HUDEP-2 (cell line): ENCODE measurements at regions not wholly inside any gene's neighbourhood (a gene's known extent, or its start where the extent isn't known, plus 50 kb on each side); places are given as distances from the start of the nearest gene placed in this dataset.
A peak's percentile ranks its signal among the peaks of the same experiment; 100 is the strongest.
"Not testable (repeated sequence)": the region's sequence is repeated elsewhere in the genome, so short reads cannot be mapped to it uniquely, and the experiment has no call there.

ENCODE experiments used
- DNase-seq, 76 experiments: peaks; one replicate each; lab custom pipeline; 2025; ENCODE audit not compliant: unreplicated experiment in 76 of 76; lab: John Stamatoyannopoulos, UW

DNA sequence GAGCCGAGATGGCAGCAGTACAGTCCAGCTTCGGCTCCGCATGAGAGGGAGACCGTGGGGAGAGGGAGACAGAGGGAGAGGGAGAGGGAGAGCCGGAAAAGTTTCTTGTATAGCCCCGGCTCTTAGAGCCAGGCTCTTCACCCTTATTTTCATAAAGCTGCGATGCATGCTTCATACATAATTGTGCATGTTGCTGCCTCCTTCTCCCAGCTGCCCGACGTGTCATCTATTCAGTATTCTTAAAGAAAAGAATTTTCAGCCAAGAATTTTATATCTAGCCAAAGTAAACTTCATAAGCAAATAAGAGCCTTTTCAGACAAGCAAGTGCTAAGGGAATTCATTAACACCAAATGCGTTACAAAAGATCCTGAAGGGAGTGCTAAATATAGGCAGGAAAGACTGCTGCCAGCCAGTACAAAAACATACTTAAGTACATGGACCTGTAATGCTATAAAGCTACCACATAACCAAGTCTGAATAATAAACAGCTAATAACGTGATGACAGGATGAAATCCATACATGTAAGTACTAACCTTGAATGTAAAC, 219.8 kb upstream of the CXADR start:
- DNase-seq = not testable (repeated sequence)

DNA sequence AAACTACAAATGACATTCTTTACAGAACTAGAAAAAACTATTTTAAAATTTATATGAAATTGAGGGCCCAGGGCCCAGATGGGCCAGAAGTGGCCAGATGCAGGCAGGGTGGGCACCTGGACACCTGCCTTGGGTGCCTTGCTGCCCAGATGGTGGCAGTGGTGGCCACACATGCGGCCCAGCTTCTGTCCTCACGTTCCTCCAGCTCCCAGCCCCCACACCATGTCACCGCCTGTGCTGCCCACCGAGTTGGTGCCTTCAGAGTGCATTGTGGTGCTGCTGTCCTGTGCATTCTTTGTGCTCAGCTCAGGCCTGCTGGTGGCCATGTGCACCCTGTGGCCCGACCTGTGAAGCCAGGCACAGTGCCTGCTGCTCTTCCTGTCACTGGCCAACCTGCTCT, 216.8 kb upstream of the CXADR start:
- no peak for DNase-seq

DNA sequence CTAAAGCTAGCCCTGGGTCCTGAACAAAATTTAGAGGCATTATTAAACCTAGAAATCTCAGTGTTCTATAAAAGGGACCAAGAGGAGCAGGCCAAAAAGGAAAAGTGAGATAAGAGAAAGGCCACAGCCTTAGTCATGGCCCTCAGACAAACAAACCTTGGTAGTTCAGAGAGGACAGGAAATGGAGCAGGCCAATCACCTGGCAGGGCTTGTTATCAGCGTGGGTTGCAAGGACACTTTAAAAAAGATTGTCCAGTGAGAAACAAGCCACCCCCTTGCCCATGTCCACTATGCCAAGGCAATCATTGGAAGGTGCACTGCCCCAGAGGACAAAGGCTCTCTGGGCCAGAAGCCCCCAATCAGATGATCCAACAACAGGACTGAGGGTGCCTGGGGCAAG, 213.3 kb upstream of the CXADR start:
- DNase-seq = not testable (repeated sequence)

DNA sequence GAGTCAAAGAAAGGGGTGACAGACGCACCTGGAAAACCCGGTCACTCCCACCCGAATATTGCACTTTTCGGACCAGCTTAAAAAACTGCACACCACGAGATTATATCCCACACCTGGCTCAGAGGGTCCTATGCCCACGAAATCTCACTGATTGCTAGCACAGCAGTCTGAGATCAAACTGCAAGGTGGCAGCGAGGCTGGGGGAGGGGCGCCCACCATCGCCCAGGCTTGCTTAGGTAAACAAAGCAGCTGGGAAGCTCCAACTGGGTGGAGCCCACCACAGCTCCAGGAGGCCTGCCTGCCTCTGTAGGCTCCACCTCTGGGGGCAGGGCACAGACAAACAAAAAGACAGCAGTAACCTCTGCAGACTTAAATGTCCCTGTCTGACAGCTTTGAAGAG, 185.1 kb upstream of the CXADR start:
- DNase-seq = not testable (repeated sequence)

DNA sequence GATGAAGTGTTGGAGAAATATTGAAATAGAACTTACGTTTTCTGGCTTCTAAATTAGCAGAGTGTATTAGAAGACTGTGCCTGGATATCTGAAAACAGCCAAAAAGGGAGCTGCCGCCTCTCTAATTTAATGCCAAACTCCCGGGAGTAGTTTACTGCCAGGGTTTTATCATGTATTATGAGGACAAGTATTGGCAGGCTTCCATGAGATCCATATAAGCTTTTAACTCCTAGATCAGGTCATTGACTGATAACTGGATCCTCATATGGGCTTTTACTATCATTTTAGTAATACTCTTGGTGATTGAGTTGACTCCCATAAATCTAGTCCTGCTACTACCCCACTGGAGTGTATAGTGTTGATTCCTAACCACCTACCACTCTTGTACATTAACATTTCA, 178.4 kb upstream of the CXADR start:
- DNase-seq = no peak

DNA sequence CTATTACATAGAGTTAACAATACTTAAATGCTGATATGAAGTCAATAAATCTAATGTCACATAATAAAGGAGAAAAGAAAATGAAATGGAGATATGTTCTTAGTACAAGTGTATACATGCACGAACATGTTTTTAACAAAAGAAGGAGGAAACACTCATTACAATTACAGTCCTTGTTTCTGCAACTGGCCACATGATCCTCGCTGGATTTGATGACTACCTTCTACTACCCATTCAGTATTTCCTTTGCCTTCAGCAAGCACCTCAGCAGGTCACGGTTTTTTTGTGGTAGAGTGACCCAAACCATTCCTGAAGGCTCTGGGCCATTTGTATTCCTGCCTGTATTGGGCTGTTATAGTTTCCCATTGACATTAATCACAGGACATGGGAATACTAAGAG, 172.8 kb upstream of the CXADR start:
- no peak for DNase-seq

DNA sequence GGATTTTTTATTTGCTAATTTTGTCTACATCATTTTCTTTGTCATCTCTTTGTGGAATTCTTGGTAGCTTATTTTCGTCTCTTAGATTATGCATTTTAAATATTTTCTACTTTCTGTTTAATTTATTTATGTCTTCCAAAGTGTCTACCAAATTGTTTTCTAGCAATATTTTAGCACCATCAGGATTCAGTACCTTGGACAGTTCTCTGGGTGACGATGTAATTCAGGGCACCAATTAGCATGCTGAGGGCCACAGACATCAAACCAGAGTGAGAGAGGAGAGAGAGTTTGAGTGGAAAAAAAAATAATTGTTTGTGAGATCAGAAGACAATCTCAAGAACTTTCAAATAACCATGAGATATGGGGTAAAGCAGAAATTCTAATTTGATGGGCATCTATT, 169.8 kb upstream of the CXADR start:
- peak in 12 of 76 experiments; percentile 2 to 33 (median 9) for DNase-seq

DNA sequence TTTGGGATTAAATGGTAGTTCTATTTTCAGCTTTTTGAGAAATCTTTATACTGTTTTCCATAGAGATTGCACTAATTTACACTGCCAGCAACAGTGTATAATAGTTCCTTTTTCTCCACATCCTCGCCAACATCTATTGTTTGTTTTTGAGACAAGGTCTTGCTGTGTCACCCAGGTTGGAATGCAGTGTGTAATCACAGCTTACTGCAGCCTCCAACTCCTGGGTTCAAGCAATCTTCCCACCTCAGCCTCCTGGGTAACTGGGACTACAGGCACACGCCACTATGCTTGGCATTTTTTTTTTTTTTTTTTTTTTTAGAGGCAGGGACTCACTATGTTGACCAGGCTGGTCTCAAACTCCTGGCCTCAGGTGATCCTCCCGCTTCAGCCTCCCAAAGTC, 164.5 kb upstream of the CXADR start:
- no peak for DNase-seq

DNA sequence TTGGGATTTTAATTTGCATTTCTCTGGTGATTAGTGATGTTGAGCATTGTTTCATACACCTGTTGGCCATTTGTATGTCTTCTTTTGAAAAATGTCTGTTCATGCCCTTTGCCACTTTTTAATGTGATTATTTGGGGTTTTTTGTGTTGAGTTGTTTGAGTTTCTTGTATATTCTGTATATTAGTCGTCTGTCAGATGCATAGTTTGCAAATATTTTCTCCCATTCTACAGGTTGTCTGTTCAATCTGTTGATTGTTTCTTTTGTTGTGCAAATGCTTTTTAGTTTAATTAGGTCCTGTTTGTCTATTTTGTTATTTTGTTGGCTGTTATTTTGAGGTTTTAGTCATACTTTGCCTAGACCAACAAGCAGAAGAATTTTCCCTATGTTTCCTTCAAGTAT, 164.0 kb upstream of the CXADR start:
- no peak for DNase-seq

DNA sequence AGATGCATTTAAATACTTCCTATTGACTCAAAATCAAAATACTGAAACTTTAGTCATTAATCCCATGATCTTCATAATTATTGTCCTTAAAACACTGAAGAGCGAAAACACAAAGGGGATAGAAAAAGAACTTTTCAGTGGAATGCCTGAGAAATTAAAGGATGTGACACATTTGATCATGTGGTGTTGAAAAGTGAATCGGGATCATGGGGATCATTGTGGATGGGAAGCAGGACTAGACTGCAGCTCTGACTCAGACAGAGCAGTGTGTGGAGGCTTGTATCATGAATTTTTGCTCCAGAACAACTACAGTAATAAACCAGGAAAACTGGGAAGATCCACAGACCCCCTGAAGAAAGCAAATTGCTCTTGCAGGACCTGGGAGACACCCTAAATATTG, 161.1 kb upstream of the CXADR start:
- no peak for DNase-seq

DNA sequence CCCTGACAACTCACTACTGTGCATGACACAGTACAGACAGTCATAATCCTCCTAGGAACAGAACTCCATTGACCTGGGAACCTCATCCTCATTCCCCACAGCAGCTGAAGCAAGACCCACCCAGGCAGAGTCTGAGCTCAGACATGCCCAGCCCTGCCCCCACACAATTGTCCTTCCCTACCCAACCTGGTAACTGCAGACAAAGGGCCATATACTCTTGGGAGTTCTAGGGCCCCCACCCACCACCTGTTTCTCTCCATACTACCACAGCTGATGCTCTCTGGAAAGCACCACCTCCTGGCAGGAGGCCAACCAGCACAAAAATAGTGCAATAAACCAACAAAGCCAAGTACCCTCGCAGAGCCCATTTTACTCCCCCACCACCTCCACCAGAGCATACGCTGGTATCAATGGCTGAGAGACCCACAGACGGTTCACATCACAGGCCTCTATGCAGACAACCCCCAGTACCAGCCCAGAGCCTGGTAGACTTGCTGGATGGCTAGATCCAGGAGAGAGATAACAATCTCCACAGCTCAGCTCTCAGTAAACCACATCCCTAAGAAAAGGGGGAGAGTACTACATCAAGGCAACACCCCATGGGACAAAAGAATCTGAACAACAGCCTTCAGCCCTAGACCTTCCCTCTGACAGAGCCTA, 159.7 kb upstream of the CXADR start:
- DNase-seq = no peak

DNA sequence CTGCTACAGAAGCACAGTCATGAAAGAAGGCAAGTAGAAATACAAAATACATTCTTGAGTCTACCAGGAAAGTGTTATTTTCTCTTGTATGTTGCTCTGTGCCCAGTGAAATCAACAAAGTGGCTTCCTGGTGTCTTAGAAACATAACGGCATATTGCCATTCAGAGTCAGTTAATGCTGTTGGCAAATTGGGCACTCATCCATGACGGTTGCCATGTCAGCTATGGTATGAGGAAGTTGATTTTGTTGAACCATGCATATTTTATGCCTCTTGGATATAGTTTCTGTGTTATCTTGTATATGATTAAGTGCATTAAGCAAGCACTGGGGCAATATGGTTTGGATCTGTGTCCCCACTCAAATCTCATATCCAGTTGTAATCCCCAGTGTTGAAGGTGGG, 153.1 kb upstream of the CXADR start:
- DNase-seq = no peak

DNA sequence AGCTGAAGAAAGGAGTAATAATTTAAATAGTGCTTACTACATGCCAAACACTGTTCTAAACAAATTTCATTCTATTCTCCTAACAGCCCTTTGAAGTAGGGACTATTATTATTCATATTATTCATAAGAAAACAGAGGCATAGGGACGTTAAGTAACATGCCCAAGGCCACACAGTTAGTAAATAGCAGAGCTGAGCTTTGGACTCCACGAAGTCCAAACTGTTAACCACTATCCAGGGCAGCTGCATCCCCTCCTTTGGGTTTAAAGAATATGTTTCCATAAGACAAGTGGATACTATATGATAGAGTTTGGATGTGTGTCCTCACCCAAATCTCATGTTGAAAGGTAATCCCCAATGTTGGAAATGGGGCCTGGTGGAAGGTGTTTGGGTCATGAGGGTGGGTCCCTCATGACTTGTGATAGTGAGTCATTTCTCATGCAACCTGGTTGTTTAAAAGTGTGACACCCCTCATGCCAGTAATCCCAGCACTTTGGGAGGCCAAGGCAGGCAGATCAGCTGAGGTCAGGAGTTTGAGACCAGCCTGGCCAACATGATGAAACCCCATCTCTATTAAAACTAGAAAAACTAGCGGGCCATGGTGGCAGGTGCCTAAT, 144.0 kb upstream of the CXADR start:
- DNase-seq = no peak

DNA sequence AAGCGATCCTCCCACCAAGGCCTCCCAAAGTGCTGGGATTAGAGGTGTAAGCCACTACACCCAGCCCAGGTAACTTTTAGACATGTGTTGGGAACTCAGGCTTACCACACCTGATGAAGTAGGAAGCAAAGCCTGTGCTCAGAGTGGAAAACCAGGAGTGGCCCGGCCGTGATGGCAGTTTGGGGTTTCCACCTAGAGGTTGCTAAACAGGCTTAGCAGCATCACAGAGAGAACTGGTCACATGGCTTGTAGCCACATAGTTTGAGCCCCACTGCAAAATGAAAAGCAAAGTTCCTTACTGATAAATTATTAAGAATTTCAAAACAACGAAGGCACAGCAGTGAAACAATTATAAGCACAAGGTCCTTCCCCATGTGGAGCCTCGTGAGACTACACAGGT, 142.6 kb upstream of the CXADR start:
- DNase-seq = no peak

DNA sequence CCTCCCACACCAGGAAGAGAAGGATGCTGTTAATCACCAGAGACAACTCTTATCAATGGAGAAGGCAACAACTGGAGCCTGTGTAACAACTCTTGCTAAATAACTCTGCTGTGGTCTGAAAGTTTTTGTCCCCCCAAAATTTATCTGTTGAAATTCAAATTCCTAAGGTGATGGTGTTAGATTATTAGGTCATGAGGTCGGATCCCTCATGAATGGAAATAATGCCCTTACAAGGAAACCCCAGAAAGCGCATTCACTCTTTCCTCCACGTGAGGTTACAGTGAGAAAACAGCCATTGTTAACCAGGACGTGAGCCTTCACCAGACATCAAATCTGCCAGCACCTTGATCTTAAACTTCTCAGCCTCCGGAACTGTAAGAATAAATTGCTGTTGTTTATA, 141.9 kb upstream of the CXADR start:
- DNase-seq = no peak

DNA sequence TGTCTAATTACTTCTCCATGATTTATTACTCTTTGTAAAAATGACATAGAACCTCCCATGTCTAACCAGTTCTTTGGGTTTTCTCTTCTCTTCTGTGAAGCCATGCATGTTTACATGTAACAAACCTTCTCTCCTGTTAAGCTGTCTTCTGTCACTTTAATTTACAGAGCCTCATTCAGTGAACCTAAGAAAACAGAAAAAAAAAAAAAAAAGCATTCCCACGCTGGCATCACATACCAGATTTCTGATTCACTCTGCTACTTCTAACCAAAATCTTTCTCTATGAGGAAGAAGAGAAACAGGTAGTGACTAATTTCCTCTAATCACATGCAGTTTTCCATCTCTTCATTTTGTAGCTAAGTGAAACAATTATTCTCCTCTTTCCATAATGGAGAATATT, 141.4 kb upstream of the CXADR start:
- no peak for DNase-seq

DNA sequence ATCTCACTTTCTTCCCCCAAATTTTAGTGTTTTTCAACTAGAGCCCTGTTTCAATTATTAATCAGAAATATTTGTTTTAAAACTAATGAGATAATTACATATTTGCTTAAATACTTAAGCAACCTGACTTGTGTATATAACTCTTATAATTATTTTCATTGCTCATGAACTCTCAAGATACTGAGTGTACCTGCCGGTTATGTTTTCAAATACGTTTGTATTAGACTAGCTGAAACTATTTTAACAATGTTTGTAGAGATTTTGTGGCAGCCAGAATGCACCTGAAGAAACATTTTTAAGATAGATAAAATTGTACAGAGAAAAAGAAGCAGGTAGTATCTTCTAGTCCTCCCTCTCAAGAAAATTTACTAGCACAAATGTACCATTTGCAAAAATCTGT, 140.6 kb upstream of the CXADR start:
- DNase-seq = no peak

DNA sequence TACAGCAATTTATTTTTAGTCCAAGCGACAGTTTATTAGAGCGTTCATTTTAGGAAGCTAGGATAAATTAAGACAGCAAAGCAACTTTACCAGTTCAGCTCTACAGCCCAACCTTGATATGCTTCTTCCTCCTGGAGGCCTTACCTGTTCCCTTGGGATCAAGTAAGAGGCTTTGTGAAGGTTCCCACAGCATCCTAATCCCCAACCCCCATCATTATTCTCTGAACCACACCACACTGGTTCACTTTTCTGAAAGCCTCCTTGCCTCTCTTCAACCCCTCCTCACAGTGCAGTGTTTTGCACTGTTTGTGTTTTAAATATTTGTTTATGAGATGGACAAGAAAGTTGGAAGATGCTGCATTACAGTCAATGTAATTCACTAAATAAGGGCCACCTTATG, 126.3 kb upstream of the CXADR start:
- DNase-seq = no peak

DNA sequence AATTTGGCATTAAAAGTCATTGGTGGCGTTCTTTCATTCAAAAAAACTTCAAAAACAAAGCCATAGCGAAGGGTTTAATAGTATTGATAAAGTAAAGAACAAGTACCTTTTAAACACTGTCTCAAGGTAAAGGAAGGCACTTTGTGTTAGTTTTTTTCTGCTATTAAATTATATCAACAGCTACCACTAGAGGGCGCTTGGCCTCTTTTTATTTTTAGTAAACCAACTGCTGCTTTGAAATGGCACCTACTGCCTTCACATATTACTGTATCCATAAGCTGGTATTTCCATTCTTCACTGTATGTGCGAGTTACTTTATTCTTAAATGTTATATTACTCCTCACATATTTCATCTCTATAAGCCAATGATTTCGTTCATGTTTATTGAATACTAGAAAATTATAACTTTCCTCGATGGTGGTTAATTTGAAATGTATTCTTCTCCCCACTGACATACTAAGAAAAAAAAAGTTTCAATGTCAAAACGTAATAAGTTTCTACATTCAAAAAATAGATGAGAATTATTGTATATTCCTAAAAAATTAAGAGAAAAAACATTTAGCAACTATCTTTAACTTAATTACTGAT, 125.7 kb upstream of the CXADR start:
- DNase-seq = peak in 45 of 76 experiments; percentile 2 to 78 (median 50)

DNA sequence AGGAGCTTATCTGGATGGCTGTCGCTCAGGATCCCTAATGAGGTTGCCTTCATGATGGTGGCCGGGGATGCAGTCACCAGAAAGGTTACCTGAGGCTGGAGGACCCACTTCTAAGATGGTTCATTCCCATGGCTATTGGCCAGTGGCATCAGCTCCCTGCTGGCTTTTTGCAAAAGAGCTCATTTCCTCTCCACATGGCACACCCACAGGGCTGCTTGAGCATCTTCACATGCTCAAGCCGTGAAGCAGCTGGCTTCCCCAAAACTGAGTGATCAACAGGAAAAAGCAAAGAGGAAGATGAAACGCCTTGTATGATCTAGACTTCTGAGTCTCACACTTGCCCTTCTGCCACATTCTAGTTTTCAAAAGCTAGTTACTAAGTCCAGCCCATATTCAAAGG, 124.6 kb upstream of the CXADR start:
- no peak for DNase-seq

DNA sequence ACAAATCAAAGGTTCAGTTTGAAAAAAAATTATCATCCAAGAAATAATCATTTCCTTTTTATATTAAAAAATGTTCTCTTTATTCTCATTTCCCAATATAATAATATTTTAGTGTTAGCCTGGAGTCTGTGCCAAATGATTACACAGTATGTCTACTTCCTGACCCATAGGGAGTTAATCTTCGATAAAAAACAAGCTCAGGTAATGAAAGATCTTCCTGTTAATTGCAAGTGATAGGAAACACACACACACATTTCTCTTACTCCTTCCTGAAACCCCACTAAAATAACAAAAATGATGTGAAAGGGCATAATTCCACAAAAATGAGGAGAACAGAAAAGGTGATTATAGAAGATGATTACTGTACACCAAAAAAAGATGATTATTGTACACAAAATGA, 123.5 kb upstream of the CXADR start:
- DNase-seq = no peak

DNA sequence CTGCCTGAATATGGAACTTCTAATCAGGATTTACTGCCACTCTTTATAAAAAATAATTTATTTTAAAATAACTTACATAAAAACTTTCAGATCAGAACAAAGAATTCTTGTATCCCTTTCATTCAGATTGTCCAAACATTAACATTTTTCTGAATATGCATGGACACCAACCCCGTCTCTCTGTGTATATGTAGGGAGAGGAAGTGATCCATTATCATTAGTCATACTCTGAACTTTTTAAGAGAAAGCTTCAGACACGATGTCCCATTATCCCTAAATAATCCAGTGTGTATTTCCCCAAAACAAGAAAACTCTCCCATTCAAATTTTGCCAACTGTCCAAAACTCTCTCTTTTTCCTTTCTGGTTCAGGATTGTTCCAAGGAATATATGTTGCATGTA, 122.3 kb upstream of the CXADR start:
- no peak for DNase-seq
